Erythroblast (primary cell): ENCODE measurements at regions not wholly inside any gene's neighbourhood (a gene's known extent, or its start where the extent isn't known, plus 50 kb on each side); places are given as distances from the start of the nearest gene placed in this dataset.

Source experiments
- GATA1 ChIP-seq: IDR thresholded peaks from 2 replicates; pipeline ENCODE4 v1.6.1; 2011; ENCODE audit warnings: low read depth, mild to moderate bottlenecking, control low read depth, low read length, moderate library complexity
- POLR2A ChIP-seq: IDR thresholded peaks from 2 replicates; pipeline ENCODE4 v1.6.1; 2011; ENCODE audit warnings: mild to moderate bottlenecking, low read length

- TF ChIP-seq POLR2A (no peak), GATA1 (no peak)
These were observed 207.9 kb downstream of the ICOS start for GRCh38 chr2:204144492-204144891.
